IMR-90 (cell line): ENCODE measurements at regions not wholly inside any gene's neighbourhood (a gene's known extent, or its start where the extent isn't known, plus 50 kb on each side); places are given as distances from the start of the nearest gene placed in this dataset.

Experiments used
- ATAC-seq: fragments of 200-7000 bp; cut with Tn5 transposase; 2 replicates; pipeline ENCODE4 v1.9.1; 2020; ENCODE audit warnings: low read depth, mild to moderate bottlenecking, moderate library complexity
- BruUV-seq: library from RNA; stranded (reverse); fragments of 400-500 nt; replicated peaks from 2 replicates; lab custom pipeline; 2021; lab: Mats Ljungman, UMichigan
- CTCF ChIA-PET: fragments of 300-600 bp; formaldehyde crosslinking; extraction: SDS; loops from one replicate; lab custom pipeline; 2021; ENCODE audit warnings: antibody characterized with exemption; lab: Yijun Ruan, JAX
- POLR2A ChIA-PET: fragments of 300-600 bp; sonication (Branson Sonifier 250); formaldehyde crosslinking; loops from one replicate; lab custom pipeline; 2022; ENCODE audit warnings: antibody characterized with exemption; ENCODE audit not compliant: unreplicated experiment; lab: Charles Lee
- DNase-seq: peaks from one replicate; pipeline ENCODE4 v3.0.0; 2013
- H2AFZ ChIP-seq: replicated peaks from 2 replicates; pipeline ENCODE3; 2013; ENCODE audit warnings: low read length, mild to moderate bottlenecking; ENCODE audit not compliant: poor library complexity
- H2AK5ac ChIP-seq: 2 replicates; pipeline ENCODE4 v1.6.1; 2013; ENCODE audit warnings: low read depth, low read length, inconsistent platforms
- H2AK9ac ChIP-seq: replicated peaks from 2 replicates; pipeline ENCODE3; 2013; ENCODE audit warnings: mild to moderate bottlenecking, low read depth, low read length, moderate library complexity; ENCODE audit not compliant: poor library complexity
- H2BK120ac ChIP-seq: 2 replicates; pipeline ENCODE4 v1.6.1; 2013; ENCODE audit warnings: low read depth, low read length, inconsistent platforms
- H2BK15ac ChIP-seq: 3 replicates; pipeline ENCODE4 v1.6.1; 2013; ENCODE audit warnings: low read depth, low read length, inconsistent platforms
- H2BK20ac ChIP-seq: 2 replicates; pipeline ENCODE4 v1.6.1; 2013; ENCODE audit warnings: low read depth, mild to moderate bottlenecking, inconsistent platforms, low read length, moderate library complexity
- H2BK5ac ChIP-seq: 2 replicates; pipeline ENCODE4 v1.6.1; 2013; ENCODE audit warnings: mild to moderate bottlenecking, low read depth, low read length, inconsistent platforms; ENCODE audit not compliant: poor library complexity, severe bottlenecking
- H3K14ac ChIP-seq: replicated peaks from 2 replicates; pipeline ENCODE4 v1.6.1; 2013; ENCODE audit warnings: low read depth, low read length, inconsistent platforms
- H3K18ac ChIP-seq: 2 replicates; pipeline ENCODE4 v1.6.1; 2013; ENCODE audit warnings: low read depth, low read length, control low read depth
- H3K23ac ChIP-seq: 2 replicates; pipeline ENCODE4 v1.6.1; 2013; ENCODE audit warnings: low read depth, low read length, inconsistent platforms
- H3K27ac ChIP-seq: 2 replicates; pipeline ENCODE4 v1.5.1; 2013; ENCODE audit warnings: mild to moderate bottlenecking, control low read depth, low read length; ENCODE audit not compliant: insufficient read depth
- H3K27me3 ChIP-seq: 2 replicates; pipeline ENCODE4 v1.6.1; 2013; ENCODE audit warnings: low read length; ENCODE audit not compliant: control insufficient read depth, insufficient read depth
- H3K36me3 ChIP-seq: 2 replicates; pipeline ENCODE4 v1.6.1; 2013; ENCODE audit warnings: low read length, mixed read lengths; ENCODE audit not compliant: control insufficient read depth, insufficient read depth
- H3K4ac ChIP-seq: 2 replicates; pipeline ENCODE4 v1.6.1; 2013; ENCODE audit warnings: low read depth, low read length, inconsistent platforms
- H3K4me1 ChIP-seq: 2 replicates; pipeline ENCODE4 v1.6.1; 2013; ENCODE audit warnings: low read length, mixed read lengths; ENCODE audit not compliant: control insufficient read depth, insufficient read depth
- H3K4me2 ChIP-seq: 2 replicates; pipeline ENCODE4 v1.6.1; 2013; ENCODE audit warnings: low read depth, mild to moderate bottlenecking, control low read depth, low read length, moderate library complexity
- H3K4me3 ChIP-seq: 2 replicates; pipeline ENCODE4 v1.5.1; 2013; ENCODE audit warnings: low read depth, mild to moderate bottlenecking, control low read depth, low read length, moderate library complexity; ENCODE audit not compliant: insufficient read depth
- H3K56ac ChIP-seq: 2 replicates; pipeline ENCODE4 v1.6.1; 2013; ENCODE audit warnings: low read length, inconsistent platforms; ENCODE audit not compliant: insufficient read depth; ENCODE audit errors: extremely low read depth
- H3K79me1 ChIP-seq, 2 experiments: 2 replicates each; pipeline ENCODE4 v1.6.1; 2013; ENCODE audit warnings: low read length in 2 of 2, inconsistent platforms in 1 of 2, low read depth in 1 of 2
- H3K9ac ChIP-seq: 2 replicates; pipeline ENCODE4 v1.6.1; 2013; ENCODE audit warnings: low read depth, low read length, control low read depth
- H3K9me1 ChIP-seq: 2 replicates; pipeline ENCODE4 v1.6.1; 2013; ENCODE audit warnings: low read length, inconsistent platforms; ENCODE audit not compliant: insufficient read depth
- H3K9me3 ChIP-seq: 2 replicates; pipeline ENCODE4 v1.6.1; 2013; ENCODE audit warnings: low read length; ENCODE audit not compliant: control insufficient read depth, insufficient read depth
- H4K20me1 ChIP-seq: 2 replicates; pipeline ENCODE4 v1.6.1; 2013; ENCODE audit warnings: low read length, inconsistent platforms; ENCODE audit not compliant: insufficient read depth
- H4K5ac ChIP-seq: 2 replicates; pipeline ENCODE4 v1.6.1; 2013; ENCODE audit warnings: mild to moderate bottlenecking, low read depth, low read length, control low read depth
- H4K8ac ChIP-seq, 2 experiments: 2 replicates each; pipeline ENCODE4 v1.6.1; 2013; ENCODE audit warnings: low read depth in 2 of 2, low read length in 2 of 2, control low read depth in 1 of 2, inconsistent platforms in 1 of 2
- H4K91ac ChIP-seq: 2 replicates; pipeline ENCODE4 v1.6.1; 2013; ENCODE audit warnings: low read depth, low read length, inconsistent platforms; ENCODE audit not compliant: insufficient read depth
- BHLHE40 ChIP-seq: fragments of 150-350 bp; IDR thresholded peaks from 2 replicates; pipeline ENCODE4 v1.6.1; 2016; ENCODE audit warnings: mild to moderate bottlenecking, low read depth, low read length
- CEBPB ChIP-seq: IDR thresholded peaks from 2 replicates; pipeline ENCODE4 v1.6.1; 2012; ENCODE audit warnings: low read depth, low read length, improper control_type of control experiment
- CHD1 ChIP-seq: IDR thresholded peaks from 2 replicates; pipeline ENCODE4 v1.6.1; 2012; ENCODE audit warnings: low read depth, low read length, improper control_type of control experiment
- FOS ChIP-seq: fragments of 150-350 bp; IDR thresholded peaks from 2 replicates; pipeline ENCODE4 v1.6.1; 2016; ENCODE audit warnings: low read depth, low read length
- MAFK ChIP-seq: IDR thresholded peaks from 2 replicates; pipeline ENCODE4 v1.6.1; 2012; ENCODE audit warnings: low read depth, low read length, improper control_type of control experiment
- MAZ ChIP-seq: IDR thresholded peaks from 2 replicates; pipeline ENCODE4 v1.6.1; 2012; ENCODE audit warnings: low read depth, mild to moderate bottlenecking, low read length, improper control_type of control experiment, moderate library complexity, borderline replicate concordance
- MXI1 ChIP-seq: IDR thresholded peaks from 2 replicates; pipeline ENCODE4 v1.6.1; 2012; ENCODE audit warnings: low read depth, mild to moderate bottlenecking, low read length, moderate library complexity, borderline replicate concordance
- NFE2L2 ChIP-seq: fragments of 150-350 bp; IDR thresholded peaks from 2 replicates; pipeline ENCODE4 v1.6.1; 2016; ENCODE audit warnings: low read depth, mild to moderate bottlenecking, low read length
- POLR2A ChIP-seq: IDR thresholded peaks from 2 replicates; pipeline ENCODE4 v1.6.1; 2012; ENCODE audit warnings: mild to moderate bottlenecking, low read depth, low read length
- RAD21 ChIP-seq: IDR thresholded peaks from 2 replicates; pipeline ENCODE4 v1.6.1; 2012; ENCODE audit warnings: low read length, improper control_type of control experiment
- RCOR1 ChIP-seq: IDR thresholded peaks from 2 replicates; pipeline ENCODE4 v1.6.1; 2012; ENCODE audit warnings: mild to moderate bottlenecking, low read length, improper control_type of control experiment; ENCODE audit not compliant: insufficient replicate concordance
- RFX5 ChIP-seq: IDR thresholded peaks from 2 replicates; pipeline ENCODE4 v1.8.0; 2012; ENCODE audit warnings: low read depth, mild to moderate bottlenecking, low read length, moderate library complexity
- SMC3 ChIP-seq: fragments of 150-350 bp; IDR thresholded peaks from 2 replicates; pipeline ENCODE4 v1.6.1; 2016; ENCODE audit warnings: low read depth, mild to moderate bottlenecking, antibody characterized with exemption, low read length, moderate library complexity
- WGBS, 2 experiments: methylation state at CpG; one replicate each; pipeline versions ENCODE4 v1.1.5 to v1.1.7; 2013; ENCODE audit warnings: missing lambda C conversion rate in 2 of 2; ENCODE audit not compliant: insufficient read length in 1 of 2; ENCODE audit errors: extremely low coverage in 2 of 2; 5-methylcytosine and 5-hydroxymethylcytosine counted together
- dilution Hi-C: fragments of 300-500 bp; cut with HindIII; formaldehyde crosslinking; loops from one replicate; pipeline ENCODE4 v1.14.3; 2018; ENCODE audit warnings: low sequenced_read_pairs; ENCODE audit not compliant: unreplicated experiment
- in situ Hi-C: fragments of 300-500 bp; cut with MboI; formaldehyde crosslinking; loops from 3 replicates; pipeline ENCODE4 v1.14.3; 2019; ENCODE audit warnings: low sequenced_read_pairs, inconsistent platforms, mixed read lengths
- intact Hi-C: fragments of 100-400 bp; cut with micrococcal nuclease; formaldehyde crosslinking; loops from 2 replicates; pipeline ENCODE4 v1.10.0; 2022
- TF ChIP-seq, protein P1 (sequence below): conservative IDR thresholded peaks from 2 replicates; pipeline ENCODE4 v1.5.1; 2012; ENCODE audit warnings: mild to moderate bottlenecking, low read depth, low read length, improper control_type of control experiment
- TF ChIP-seq, protein P2 (sequence below): fragments of 150-350 bp; IDR thresholded peaks from 2 replicates; pipeline ENCODE4 v1.6.1; 2017; ENCODE audit warnings: mild to moderate bottlenecking, antibody characterized with exemption, low read length, low read depth
- TF ChIP-seq, protein P3 (sequence below): fragments of 150-350 bp; IDR thresholded peaks from 2 replicates; pipeline ENCODE4 v1.6.1; 2016; ENCODE audit warnings: low read depth, mild to moderate bottlenecking, low read length, moderate library complexity, borderline replicate concordance

DNA sequence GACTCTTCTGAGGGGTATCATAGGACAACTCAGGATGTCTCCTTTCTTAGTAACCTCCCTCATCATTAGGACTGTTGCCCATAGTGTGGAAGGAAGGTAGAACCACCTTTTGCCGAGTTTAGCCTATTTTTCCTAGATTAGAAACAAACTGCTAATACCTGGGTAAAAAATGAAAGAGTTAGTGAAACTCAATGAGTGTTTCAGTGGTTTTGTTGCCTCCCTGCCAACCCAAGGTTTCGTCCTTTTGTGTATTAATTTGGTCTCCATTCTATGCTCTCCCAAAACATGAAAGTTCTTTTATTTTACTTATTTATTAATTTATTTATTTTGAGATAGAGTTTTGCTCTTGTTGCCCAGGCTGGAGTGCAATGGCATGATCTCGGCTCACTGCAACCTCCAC, 174.9 kb upstream of the KCNJ16 start:
- intact Hi-C loops = no loop called here
- Histone ChIP-seq H3K4me2 (no peak overlapping the region), H2BK120ac (no peak overlapping the region), H3K4ac (no peak overlapping the region), H3K14ac (no peak overlapping the region), H2BK20ac (no peak overlapping the region), H3K27ac (no peak overlapping the region), H2BK15ac (0 out of 3 replicates have a peak overlapping the region, but pooled peaks have one; percentile 27), H3K9me1 (no peaks in the 10 kb centered on the region), H3K23ac (no peak overlapping the region), H3K79me1 (no peaks in the 10 kb centered on the region), H3K27me3 (no peaks in the 10 kb centered on the region), H2BK5ac (no peak overlapping the region), H2AFZ (no peak overlapping the region), H4K8ac (no peak overlapping the region), H3K36me3 (no peaks in the 10 kb centered on the region), H2AK5ac (no peak overlapping the region), H4K20me1 (no peaks in the 10 kb centered on the region), H3K18ac (no peak overlapping the region), H2AK9ac (no peak overlapping the region), H4K5ac (no peak overlapping the region), H3K9ac (no peak overlapping the region), H4K91ac (no peak overlapping the region), H3K9me3 (no peaks in the 10 kb centered on the region), H3K56ac (no peak overlapping the region), H3K4me3 (no peak overlapping the region), H3K4me1 (peaks cover 3% of the 10 kb centered on the region; the same call in 1 of the 2 replicates)
- in situ Hi-C loops = no loop called here
- no peak for TF ChIP-seq MXI1
- no peak for TF ChIP-seq CHD1
- TF ChIP-seq SMC3 = no peak
- no peak for TF ChIP-seq BHLHE40
- no peak for TF ChIP-seq CEBPB
- no peak for TF ChIP-seq MAFK
- TF ChIP-seq POLR2A = no peak
- no peak for TF ChIP-seq RCOR1
- TF ChIP-seq FOS = no peak
- TF ChIP-seq RFX5 = no peak
- TF ChIP-seq RAD21 = no peak
- TF ChIP-seq, protein P1, sequence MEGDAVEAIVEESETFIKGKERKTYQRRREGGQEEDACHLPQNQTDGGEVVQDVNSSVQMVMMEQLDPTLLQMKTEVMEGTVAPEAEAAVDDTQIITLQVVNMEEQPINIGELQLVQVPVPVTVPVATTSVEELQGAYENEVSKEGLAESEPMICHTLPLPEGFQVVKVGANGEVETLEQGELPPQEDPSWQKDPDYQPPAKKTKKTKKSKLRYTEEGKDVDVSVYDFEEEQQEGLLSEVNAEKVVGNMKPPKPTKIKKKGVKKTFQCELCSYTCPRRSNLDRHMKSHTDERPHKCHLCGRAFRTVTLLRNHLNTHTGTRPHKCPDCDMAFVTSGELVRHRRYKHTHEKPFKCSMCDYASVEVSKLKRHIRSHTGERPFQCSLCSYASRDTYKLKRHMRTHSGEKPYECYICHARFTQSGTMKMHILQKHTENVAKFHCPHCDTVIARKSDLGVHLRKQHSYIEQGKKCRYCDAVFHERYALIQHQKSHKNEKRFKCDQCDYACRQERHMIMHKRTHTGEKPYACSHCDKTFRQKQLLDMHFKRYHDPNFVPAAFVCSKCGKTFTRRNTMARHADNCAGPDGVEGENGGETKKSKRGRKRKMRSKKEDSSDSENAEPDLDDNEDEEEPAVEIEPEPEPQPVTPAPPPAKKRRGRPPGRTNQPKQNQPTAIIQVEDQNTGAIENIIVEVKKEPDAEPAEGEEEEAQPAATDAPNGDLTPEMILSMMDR = no peak
- TF ChIP-seq, protein P2, sequence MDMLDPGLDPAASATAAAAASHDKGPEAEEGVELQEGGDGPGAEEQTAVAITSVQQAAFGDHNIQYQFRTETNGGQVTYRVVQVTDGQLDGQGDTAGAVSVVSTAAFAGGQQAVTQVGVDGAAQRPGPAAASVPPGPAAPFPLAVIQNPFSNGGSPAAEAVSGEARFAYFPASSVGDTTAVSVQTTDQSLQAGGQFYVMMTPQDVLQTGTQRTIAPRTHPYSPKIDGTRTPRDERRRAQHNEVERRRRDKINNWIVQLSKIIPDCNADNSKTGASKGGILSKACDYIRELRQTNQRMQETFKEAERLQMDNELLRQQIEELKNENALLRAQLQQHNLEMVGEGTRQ = no peak
- no peak for TF ChIP-seq NFE2L2
- TF ChIP-seq, protein P3, sequence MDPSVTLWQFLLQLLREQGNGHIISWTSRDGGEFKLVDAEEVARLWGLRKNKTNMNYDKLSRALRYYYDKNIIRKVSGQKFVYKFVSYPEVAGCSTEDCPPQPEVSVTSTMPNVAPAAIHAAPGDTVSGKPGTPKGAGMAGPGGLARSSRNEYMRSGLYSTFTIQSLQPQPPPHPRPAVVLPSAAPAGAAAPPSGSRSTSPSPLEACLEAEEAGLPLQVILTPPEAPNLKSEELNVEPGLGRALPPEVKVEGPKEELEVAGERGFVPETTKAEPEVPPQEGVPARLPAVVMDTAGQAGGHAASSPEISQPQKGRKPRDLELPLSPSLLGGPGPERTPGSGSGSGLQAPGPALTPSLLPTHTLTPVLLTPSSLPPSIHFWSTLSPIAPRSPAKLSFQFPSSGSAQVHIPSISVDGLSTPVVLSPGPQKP = no peak
- TF ChIP-seq MAZ = no peak
- ATAC-seq = no peak
- DNase-seq = no peak
- dilution Hi-C loops = no loop called here
- POLR2A ChIA-PET = no interaction called here
- CTCF ChIA-PET = no interaction called here
- WGBS, 2 experiments = no CpG with 5 or more reads among the region's 3 CpGs
- BruUV-seq = no TSS peak
